Endothelial cell (in vitro differentiated cells): ENCODE measurements at regions not wholly inside any gene's neighbourhood (a gene's known extent, or its start where the extent isn't known, plus 50 kb on each side); places are given as distances from the start of the nearest gene placed in this dataset.

ENCODE experiments used
- DNase-seq: peaks from one replicate; pipeline ENCODE4 v3.0.0; 2021; ENCODE audit warnings: low spot score
- H3K27ac Mint-ChIP-seq: one replicate; pipeline ENCODE4 v1.8.0; 2021; ENCODE audit warnings: mixed read lengths, inconsistent platforms; ENCODE audit not compliant: unreplicated experiment
- H3K27me3 Mint-ChIP-seq: one replicate; pipeline ENCODE4 v1.8.0; 2021; ENCODE audit warnings: mild to moderate bottlenecking, moderate library complexity, mixed read lengths, inconsistent platforms; ENCODE audit not compliant: unreplicated experiment
- H3K36me3 Mint-ChIP-seq: one replicate; pipeline ENCODE4 v1.8.0; 2021; ENCODE audit warnings: mild to moderate bottlenecking, low read depth, mixed read lengths, inconsistent platforms; ENCODE audit not compliant: unreplicated experiment
- H3K4me1 Mint-ChIP-seq: one replicate; pipeline ENCODE4 v1.8.0; 2021; ENCODE audit warnings: mild to moderate bottlenecking, mixed read lengths, inconsistent platforms; ENCODE audit not compliant: unreplicated experiment
- H3K4me3 Mint-ChIP-seq: one replicate; pipeline ENCODE4 v1.8.0; 2021; ENCODE audit warnings: mild to moderate bottlenecking, mixed read lengths, inconsistent platforms; ENCODE audit not compliant: unreplicated experiment
- H3K9me3 Mint-ChIP-seq: one replicate; pipeline ENCODE4 v1.8.0; 2021; ENCODE audit warnings: mixed read lengths, inconsistent platforms; ENCODE audit not compliant: unreplicated experiment
- TF ChIP-seq, protein P1 (sequence below): fragments of 200-600 bp; sonication (generic); IDR thresholded peaks from one replicate; pipeline ENCODE4 v1.5.0; 2021; ENCODE audit warnings: antibody characterized with exemption; ENCODE audit not compliant: unreplicated experiment

DNA sequence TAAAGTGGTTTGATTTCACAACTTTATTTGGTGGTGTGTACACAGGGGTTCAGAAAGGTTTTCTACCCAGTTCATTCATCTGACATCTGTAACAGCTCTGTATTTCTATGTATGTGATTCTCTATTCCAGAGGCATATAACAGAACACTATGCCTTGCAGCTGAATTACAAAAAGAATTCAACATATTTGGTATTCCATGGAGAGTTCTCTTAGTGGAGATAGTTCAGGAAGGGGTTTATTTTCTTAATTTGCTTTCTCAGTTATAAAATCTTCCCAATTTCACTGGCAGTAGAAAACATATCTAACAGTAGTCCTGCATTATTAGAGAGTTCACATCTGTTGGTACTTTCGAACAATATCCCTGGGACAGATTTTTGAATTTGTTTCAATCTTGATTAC lies 207.9 kb upstream of the LYPLAL1 start:
- Mint-ChIP-seq H3K9me3 (no peaks in the 10 kb centered on the region), H3K4me1 (peaks cover 2% of the 10 kb centered on the region), H3K4me3 (no peak overlapping the region), H3K27me3 (no peaks in the 10 kb centered on the region), H3K36me3 (no peaks in the 10 kb centered on the region), H3K27ac (no peak overlapping the region)
- TF ChIP-seq, protein P1, sequence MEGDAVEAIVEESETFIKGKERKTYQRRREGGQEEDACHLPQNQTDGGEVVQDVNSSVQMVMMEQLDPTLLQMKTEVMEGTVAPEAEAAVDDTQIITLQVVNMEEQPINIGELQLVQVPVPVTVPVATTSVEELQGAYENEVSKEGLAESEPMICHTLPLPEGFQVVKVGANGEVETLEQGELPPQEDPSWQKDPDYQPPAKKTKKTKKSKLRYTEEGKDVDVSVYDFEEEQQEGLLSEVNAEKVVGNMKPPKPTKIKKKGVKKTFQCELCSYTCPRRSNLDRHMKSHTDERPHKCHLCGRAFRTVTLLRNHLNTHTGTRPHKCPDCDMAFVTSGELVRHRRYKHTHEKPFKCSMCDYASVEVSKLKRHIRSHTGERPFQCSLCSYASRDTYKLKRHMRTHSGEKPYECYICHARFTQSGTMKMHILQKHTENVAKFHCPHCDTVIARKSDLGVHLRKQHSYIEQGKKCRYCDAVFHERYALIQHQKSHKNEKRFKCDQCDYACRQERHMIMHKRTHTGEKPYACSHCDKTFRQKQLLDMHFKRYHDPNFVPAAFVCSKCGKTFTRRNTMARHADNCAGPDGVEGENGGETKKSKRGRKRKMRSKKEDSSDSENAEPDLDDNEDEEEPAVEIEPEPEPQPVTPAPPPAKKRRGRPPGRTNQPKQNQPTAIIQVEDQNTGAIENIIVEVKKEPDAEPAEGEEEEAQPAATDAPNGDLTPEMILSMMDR: no peak
- DNase-seq: no peak

DNA sequence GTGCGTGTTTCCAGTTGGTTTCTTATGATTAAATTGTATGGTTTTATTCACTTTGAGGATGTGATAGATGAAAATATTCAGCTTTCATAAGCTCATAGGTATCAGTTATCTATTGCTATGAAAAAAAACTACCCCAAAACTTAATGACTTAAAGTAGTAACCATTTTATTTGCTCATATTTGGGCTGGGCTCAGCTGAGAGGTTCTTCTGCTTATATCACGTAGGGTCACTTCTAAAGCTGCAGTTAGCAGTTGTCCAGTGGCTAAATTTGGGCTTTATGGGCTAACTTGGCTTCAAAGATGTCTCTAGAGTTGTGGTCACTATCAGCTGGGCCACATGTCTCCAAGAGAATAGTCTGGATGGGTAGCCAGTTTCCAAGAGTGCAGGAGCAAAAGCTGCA lies 206.4 kb upstream of the LYPLAL1 start:
- H3K4me1 Mint-ChIP-seq: peaks cover 2% of the 10 kb centered on the region

DNA sequence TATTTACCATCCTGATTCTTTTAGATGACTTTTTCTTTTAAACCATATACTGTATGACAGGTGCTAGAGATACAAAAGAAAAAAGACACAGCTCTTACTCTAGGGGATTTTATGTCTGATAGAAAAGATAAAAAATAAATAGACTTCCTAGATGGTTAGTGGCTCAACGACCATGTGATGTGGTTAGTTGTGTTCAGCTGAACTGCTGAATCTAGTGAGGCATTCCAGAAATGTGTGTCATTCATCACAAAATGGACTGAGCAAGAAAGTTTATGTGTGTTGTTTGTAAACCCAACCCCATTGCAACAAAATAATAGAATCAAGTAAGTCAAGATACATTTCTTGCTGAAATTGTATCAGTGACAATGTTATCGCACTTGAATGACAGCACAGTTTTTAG lies 205.8 kb upstream of the LYPLAL1 start:
- H3K4me1 Mint-ChIP-seq: peaks cover 2% of the 10 kb centered on the region

More for the DNA sequence above, 206.4 kb upstream of the LYPLAL1 start:
- Mint-ChIP-seq H3K27me3 (peaks cover 3% of the 10 kb centered on the region), H3K4me3 (no peak overlapping the region), H3K9me3 (no peaks in the 10 kb centered on the region), H3K27ac (no peak overlapping the region), H3K36me3 (peaks cover 4% of the 10 kb centered on the region)
- TF ChIP-seq, protein P1: no peak
- no peak for DNase-seq

DNA sequence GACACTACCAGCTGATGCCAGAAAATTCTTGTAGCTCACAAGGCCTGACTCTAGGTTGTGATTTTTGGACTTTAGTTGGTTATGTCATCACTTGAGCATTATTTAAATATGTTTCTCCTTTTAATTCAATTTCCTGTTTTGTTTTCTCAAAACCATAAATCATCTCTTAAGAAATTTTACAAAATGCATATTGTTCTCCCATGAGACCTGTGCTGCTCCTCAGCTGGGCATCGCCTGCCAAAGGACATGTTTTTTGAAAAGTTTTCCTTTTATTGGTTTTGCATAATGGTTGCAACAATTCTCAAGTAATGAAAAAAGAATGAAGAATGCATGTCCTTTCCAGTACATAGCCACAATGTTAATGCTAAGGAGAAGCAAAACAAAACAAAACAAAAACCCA lies 204.7 kb upstream of the LYPLAL1 start:
- H3K9me3 Mint-ChIP-seq: peaks cover 4% of the 10 kb centered on the region
- no peak for DNase-seq
- H3K27me3 Mint-ChIP-seq: peaks cover 3% of the 10 kb centered on the region
- peaks cover 7% of the 10 kb centered on the region for H3K36me3 Mint-ChIP-seq
- H3K4me3 Mint-ChIP-seq: no peak overlapping the region
- TF ChIP-seq, protein P1: no peak
- H3K27ac Mint-ChIP-seq: no peak overlapping the region
- peaks cover 2% of the 10 kb centered on the region for H3K4me1 Mint-ChIP-seq

More for the DNA sequence above, 205.8 kb upstream of the LYPLAL1 start:
- no peak overlapping the region for H3K4me3 Mint-ChIP-seq
- H3K27ac Mint-ChIP-seq: no peak overlapping the region
- peaks cover 7% of the 10 kb centered on the region for H3K36me3 Mint-ChIP-seq
- TF ChIP-seq, protein P1: no peak
- H3K9me3 Mint-ChIP-seq: no peaks in the 10 kb centered on the region
- no peak for DNase-seq
- peaks cover 3% of the 10 kb centered on the region for H3K27me3 Mint-ChIP-seq

DNA sequence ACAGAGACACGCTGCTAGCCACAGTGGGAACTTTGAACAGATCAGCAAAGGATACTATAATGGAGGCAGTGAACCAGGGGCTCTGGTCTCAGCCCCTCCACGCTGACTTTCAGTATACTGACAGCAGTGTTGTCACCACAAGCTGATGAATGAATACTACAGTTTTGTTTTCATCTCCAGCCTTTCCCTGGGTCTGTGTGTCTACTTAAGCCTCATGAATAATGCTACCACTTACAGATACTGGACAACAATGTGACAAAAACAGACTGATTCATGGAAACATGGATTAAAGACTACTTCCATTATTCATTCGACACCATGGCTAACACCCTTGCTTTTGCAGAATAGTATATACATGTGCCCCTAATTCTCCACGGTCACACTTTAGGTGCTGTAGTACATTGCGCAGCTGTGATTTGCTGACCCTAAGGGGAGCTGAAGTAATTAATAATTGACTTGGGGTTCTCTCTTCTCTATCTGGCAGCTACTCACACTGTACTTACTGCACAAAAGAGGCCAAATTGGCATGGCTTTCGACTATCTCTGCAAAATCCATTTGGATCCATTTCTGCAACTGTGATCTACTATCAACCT lies 203.2 kb upstream of the LYPLAL1 start:
- Mint-ChIP-seq H3K4me1 (peaks cover 2% of the 10 kb centered on the region), H3K36me3 (peaks cover 7% of the 10 kb centered on the region), H3K27me3 (peaks cover 3% of the 10 kb centered on the region)

More for the DNA sequence above, 203.2 kb upstream of the LYPLAL1 start:
- TF ChIP-seq, protein P1: no peak
- DNase-seq: no peak
- H3K9me3 Mint-ChIP-seq: peaks cover 4% of the 10 kb centered on the region
- no peak overlapping the region for H3K4me3 Mint-ChIP-seq
- H3K27ac Mint-ChIP-seq: no peak overlapping the region
